Mucosa of descending colon (tissue), 3 donors: ENCODE measurements at regions not wholly inside any gene's neighbourhood (a gene's known extent, or its start where the extent isn't known, plus 50 kb on each side); places are given as distances from the start of the nearest gene placed in this dataset.
A peak's percentile ranks its signal among the peaks of the same experiment; 100 is the strongest.

Experiments used
- ATAC-seq: fragments of 200-7000 bp; cut with Tn5 transposase; one replicate; pipeline ENCODE4 v1.9.1; 2020; ENCODE audit warnings: mild to moderate bottlenecking, moderate library complexity
- DNase-seq, 3 donors: peaks; one replicate each; pipeline ENCODE4 v3.0.0-alpha.2; 2020
- H3K36me3 ChIP-seq: fragments of 200-600 bp; one replicate; pipeline ENCODE4 v1.8.0; 2021; ENCODE audit warnings: low read depth, mild to moderate bottlenecking
- H3K4me1 ChIP-seq: fragments of 200-600 bp; one replicate; pipeline ENCODE4 v1.8.0; 2021; ENCODE audit warnings: low read depth, mild to moderate bottlenecking
- H3K4me3 ChIP-seq: fragments of 200-600 bp; one replicate; pipeline ENCODE4 v1.8.0; 2021; ENCODE audit warnings: mild to moderate bottlenecking
- H3K9me3 ChIP-seq: fragments of 200-600 bp; one replicate; pipeline ENCODE4 v1.8.0; 2021; ENCODE audit warnings: mild to moderate bottlenecking
- intact Hi-C, 2 donors: fragments of 100-400 bp; cut with DNase I in 1 of 2; cut with micrococcal nuclease in 1 of 2; formaldehyde crosslinking; loops; one replicate each; pipeline versions ENCODE4 v1.11.0 to v1.11.1; 2022; cut with DNase I, micrococcal nuclease
- TF ChIP-seq, protein P1 (sequence below): fragments of 200-600 bp; IDR thresholded peaks from one replicate; pipeline ENCODE4 v1.8.0; 2022; ENCODE audit warnings: antibody characterized with exemption, mild to moderate bottlenecking
- donor health status: DM: no; HTN: no; CAD: no; lungs with moderate emphysema.
- donor health status: DM: no; HTN: no; CAD: no.
- donor health status: DM: no; HTN: yes; CAD: no.

DNA sequence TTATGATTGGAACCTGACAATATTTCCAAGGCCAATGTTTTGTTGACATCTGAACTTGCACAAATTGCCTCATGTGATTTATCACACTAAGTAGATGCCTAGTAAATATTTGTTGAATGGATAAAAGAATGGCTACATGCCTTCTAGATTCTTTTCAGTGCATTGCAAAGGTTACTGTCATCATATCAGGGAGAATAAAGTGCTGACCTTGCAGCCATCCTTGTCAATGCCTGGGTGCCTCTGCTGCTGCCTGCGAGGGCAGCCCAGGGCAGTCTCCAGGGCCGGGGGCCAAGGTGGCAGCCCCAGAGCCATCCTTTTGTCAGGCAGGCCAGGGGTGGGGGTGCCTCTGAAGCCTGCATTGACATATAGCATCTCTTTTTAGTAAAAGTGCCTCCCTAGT lies 325.6 kb upstream of the MTNR1B start:
- Histone ChIP-seq H3K36me3 (no peaks in the 10 kb centered on the region), H3K4me3 (no peak overlapping the region), H3K4me1 (no peaks in the 10 kb centered on the region), H3K9me3 (no peaks in the 10 kb centered on the region)
- peak in 1 of 3 donors; percentile 26 for DNase-seq
- TF ChIP-seq, protein P1, sequence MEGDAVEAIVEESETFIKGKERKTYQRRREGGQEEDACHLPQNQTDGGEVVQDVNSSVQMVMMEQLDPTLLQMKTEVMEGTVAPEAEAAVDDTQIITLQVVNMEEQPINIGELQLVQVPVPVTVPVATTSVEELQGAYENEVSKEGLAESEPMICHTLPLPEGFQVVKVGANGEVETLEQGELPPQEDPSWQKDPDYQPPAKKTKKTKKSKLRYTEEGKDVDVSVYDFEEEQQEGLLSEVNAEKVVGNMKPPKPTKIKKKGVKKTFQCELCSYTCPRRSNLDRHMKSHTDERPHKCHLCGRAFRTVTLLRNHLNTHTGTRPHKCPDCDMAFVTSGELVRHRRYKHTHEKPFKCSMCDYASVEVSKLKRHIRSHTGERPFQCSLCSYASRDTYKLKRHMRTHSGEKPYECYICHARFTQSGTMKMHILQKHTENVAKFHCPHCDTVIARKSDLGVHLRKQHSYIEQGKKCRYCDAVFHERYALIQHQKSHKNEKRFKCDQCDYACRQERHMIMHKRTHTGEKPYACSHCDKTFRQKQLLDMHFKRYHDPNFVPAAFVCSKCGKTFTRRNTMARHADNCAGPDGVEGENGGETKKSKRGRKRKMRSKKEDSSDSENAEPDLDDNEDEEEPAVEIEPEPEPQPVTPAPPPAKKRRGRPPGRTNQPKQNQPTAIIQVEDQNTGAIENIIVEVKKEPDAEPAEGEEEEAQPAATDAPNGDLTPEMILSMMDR: no peak
- no peak for ATAC-seq
- intact Hi-C loops: no loop called here

DNA sequence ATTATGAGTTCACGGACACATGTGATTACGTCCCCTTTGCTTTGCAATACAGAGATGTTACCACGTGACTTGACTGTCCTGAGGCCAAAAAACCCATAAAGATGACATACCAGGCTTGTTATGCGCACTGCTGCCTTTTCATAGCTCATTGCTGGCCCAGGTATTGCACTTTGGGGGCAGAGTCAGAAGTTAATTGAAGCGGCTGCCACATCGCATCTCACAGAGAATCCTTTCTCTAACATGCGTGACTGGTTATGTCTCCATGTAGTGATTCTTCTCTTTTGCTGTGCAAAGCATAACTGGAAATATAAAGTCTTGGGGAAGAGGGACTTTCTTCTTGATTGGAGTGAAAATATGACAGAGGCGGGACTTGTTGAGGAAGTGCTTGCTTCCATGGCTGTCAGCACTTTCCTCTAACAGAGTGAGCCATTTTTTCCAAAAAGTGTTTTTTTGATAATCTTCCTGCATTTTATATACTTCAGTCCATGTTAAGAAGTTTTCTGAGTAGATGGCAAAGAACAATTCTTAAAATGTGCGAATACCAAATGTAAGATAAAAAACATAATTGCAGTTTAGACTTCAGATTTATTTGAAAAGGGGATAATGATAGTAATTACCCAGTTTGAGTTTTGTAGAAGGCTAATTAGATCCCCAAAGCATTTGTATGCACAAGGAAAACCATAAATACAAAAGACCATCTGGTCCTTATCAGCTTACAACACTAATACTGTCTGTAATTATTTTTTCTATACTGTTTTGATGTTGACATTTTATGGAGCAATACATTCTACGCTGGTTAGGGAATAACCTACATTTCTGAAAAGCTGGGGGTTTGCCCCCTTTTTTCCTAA lies 324.6 kb upstream of the MTNR1B start:
- no peak for DNase-seq
- no peak overlapping the region for H3K4me3 ChIP-seq
- no peaks in the 10 kb centered on the region for H3K36me3 ChIP-seq
- no peaks in the 10 kb centered on the region for H3K4me1 ChIP-seq
- no peak for ATAC-seq
- TF ChIP-seq, protein P1: no peak
- intact Hi-C loops: no loop called here
- H3K9me3 ChIP-seq: no peaks in the 10 kb centered on the region

DNA sequence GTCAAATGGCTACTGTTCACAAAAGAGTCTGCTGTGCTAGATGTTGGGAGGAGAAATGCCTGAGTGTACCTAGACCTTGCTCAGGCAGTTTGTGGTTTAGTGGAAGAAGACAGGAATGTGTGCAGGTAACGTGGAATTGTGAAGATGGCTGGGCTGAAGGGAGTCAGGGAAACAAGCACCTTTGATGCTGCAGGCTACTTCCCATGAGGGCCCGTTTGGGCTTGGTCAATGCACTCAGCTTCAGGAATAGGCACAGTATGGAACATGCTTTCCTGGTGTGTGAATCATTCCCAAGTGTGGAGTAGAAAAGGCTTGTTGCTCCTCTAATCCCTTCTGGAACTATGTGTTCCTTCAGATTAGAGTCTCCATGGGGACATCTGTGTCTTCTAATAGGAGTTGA lies 318.3 kb upstream of the MTNR1B start:
- H3K4me3 ChIP-seq: no peak overlapping the region
- no peaks in the 10 kb centered on the region for H3K36me3 ChIP-seq
- H3K4me1 ChIP-seq: no peaks in the 10 kb centered on the region
- no peaks in the 10 kb centered on the region for H3K9me3 ChIP-seq
- TF ChIP-seq, protein P1: no peak
- ATAC-seq (no peak), DNase-seq (no peak)
- intact Hi-C loops: no loop called here

DNA sequence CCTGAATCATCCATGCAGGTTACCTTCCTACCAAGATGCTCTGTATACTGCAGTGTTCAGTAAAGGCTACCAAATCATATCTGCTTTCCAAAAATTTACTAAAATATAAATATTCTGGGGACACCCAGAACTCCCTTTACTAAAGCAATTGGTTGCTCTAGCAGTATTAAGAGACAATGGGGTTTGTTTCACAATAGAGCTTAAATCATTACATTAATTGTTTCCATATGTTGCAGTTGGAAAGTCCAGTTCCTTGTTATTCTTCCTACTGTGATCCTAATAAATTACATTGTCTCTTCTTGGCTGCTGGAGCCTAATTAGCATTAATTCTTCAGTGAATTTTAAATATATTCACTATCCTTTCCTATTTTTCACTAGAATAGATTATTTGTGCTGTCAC lies 316.0 kb upstream of the MTNR1B start:
- ATAC-seq (no peak), DNase-seq (no peak)
- Histone ChIP-seq H3K4me3 (no peak overlapping the region), H3K4me1 (no peaks in the 10 kb centered on the region), H3K9me3 (no peaks in the 10 kb centered on the region), H3K36me3 (no peaks in the 10 kb centered on the region)
- intact Hi-C loops: no loop called here
- TF ChIP-seq, protein P1: no peak

DNA sequence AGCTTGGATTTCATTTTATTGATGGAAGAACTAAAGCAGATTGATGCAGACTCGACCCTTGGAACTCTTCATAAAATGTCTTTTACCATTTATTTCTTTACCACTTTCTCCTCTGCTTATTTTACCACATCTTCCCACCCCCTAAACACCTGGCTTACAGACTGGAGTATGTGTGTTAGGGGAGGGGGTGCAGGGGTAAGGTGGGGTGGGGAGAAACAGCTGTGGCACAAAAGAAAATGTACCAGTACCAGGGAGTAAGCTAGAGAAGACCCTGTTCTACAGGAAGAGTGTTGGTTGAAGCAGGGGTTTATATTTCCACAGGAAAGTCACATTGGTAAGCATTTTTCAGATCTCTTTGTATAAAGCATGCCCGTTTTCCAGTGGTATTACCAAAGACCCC lies 312.7 kb upstream of the MTNR1B start:
- no peaks in the 10 kb centered on the region for H3K4me1 ChIP-seq
- intact Hi-C loops: no loop called here
- TF ChIP-seq, protein P1: no peak
- DNase-seq (no peak), ATAC-seq (no peak)
- H3K9me3 ChIP-seq: no peaks in the 10 kb centered on the region
- H3K36me3 ChIP-seq: no peaks in the 10 kb centered on the region
- H3K4me3 ChIP-seq: no peak overlapping the region
